Endothelial cell of umbilical vein (primary cell): ENCODE measurements at regions not wholly inside any gene's neighbourhood (a gene's known extent, or its start where the extent isn't known, plus 50 kb on each side); places are given as distances from the start of the nearest gene placed in this dataset.

Source experiments
- BruUV-seq: library from RNA; stranded (reverse); fragments of 400-500 nt; replicated peaks from 2 replicates; lab custom pipeline; 2021; lab: Mats Ljungman, UMichigan
- CTCF ChIA-PET: fragments of 300-600, 350-600 bp; sonication (Branson Sonifier 250); formaldehyde crosslinking; loops from one replicate; lab custom pipeline; 2021; ENCODE audit warnings: antibody characterized with exemption, inconsistent platforms; lab: Charles Lee
- POLR2A ChIA-PET: fragments of 300-600, 350-600 bp; sonication (Branson Sonifier 250); formaldehyde crosslinking; loops from one replicate; lab custom pipeline; 2021; ENCODE audit warnings: antibody characterized with exemption, inconsistent platforms; lab: Charles Lee
- DNase-seq: peaks from one replicate; pipeline ENCODE4 v3.0.0-alpha.2; 2011; ENCODE audit warnings: low read depth, low spot score
- FAIRE-seq: peaks from 2 replicates; lab custom pipeline; 2011; peaks lifted over from hg19 to GRCh38; lab: Jason Lieb, UNC
- H2AFZ ChIP-seq: 2 replicates; pipeline ENCODE4 v1.6.0; 2012; ENCODE audit warnings: low read depth, low read length, control low read depth, inconsistent platforms
- H3K27ac ChIP-seq: 2 replicates; pipeline ENCODE4 v1.5.1; 2011; ENCODE audit warnings: low read depth, mild to moderate bottlenecking, control low read depth, low read length, moderate library complexity; ENCODE audit not compliant: insufficient read depth
- H3K27me3 ChIP-seq, 2 experiments: 2 replicates each; pipeline versions ENCODE4 v1.6.0 to v1.6.1; 2011; ENCODE audit warnings: low read length in 2 of 2, mixed read lengths in 1 of 2; ENCODE audit not compliant: control insufficient read depth in 2 of 2, insufficient read depth in 2 of 2
- H3K36me3 ChIP-seq, 2 experiments: 2 replicates in 1 of 2; 3 replicates in 1 of 2; pipeline ENCODE4 v1.5.1; 2011; ENCODE audit warnings: low read length in 2 of 2, mild to moderate bottlenecking in 1 of 2, moderate library complexity in 1 of 2; ENCODE audit not compliant: control insufficient read depth in 2 of 2, insufficient read depth in 2 of 2; ENCODE audit errors: extremely low read depth in 1 of 2
- H3K4me1 ChIP-seq: 3 replicates; pipeline ENCODE4 v1.5.1; 2011; ENCODE audit warnings: mild to moderate bottlenecking, low read length; ENCODE audit not compliant: control insufficient read depth, insufficient read depth; ENCODE audit errors: extremely low read depth
- H3K4me2 ChIP-seq: 2 replicates; pipeline ENCODE4 v1.6.1; 2011; ENCODE audit warnings: low read length, control low read depth, mixed read lengths; ENCODE audit not compliant: insufficient read depth
- H3K4me3 ChIP-seq, 3 experiments: fragments of 200-600 bp in 1 of 3; sonication (generic), shearing (Covaris generic) in 1 of 3; replicated peaks in 1 of 3; 2 replicates each; pipeline ENCODE4 v1.5.1; 2011 to 2016; ENCODE audit warnings: control low read depth in 3 of 3, low read length in 3 of 3, mild to moderate bottlenecking in 2 of 3, inconsistent platforms in 1 of 3, low read depth in 1 of 3, moderate library complexity in 1 of 3; ENCODE audit not compliant: insufficient read depth in 1 of 3
- H3K79me2 ChIP-seq: 2 replicates; pipeline ENCODE4 v1.6.0; 2012; ENCODE audit warnings: low read length, inconsistent platforms; ENCODE audit not compliant: control insufficient read depth, insufficient read depth
- H3K9ac ChIP-seq: replicated peaks from 2 replicates; pipeline ENCODE3; 2011; ENCODE audit warnings: low read length, control low read depth; ENCODE audit not compliant: insufficient read depth; ENCODE audit errors: extremely low read depth
- H3K9me1 ChIP-seq: replicated peaks from 3 replicates; pipeline ENCODE4 v1.6.0; 2011; ENCODE audit warnings: mild to moderate bottlenecking, low read length; ENCODE audit not compliant: control insufficient read depth, insufficient read depth; ENCODE audit errors: extremely low read depth
- H3K9me3 ChIP-seq: replicated peaks from 2 replicates; pipeline ENCODE4 v1.5.1; 2012; ENCODE audit warnings: low read length, inconsistent platforms; ENCODE audit not compliant: control insufficient read depth, insufficient read depth
- H4K20me1 ChIP-seq: replicated peaks from 2 replicates; pipeline ENCODE3; 2011; ENCODE audit warnings: mild to moderate bottlenecking, low read length; ENCODE audit not compliant: control insufficient read depth, insufficient read depth; ENCODE audit errors: extremely low read depth
- EZH2 ChIP-seq: IDR thresholded peaks from 2 replicates; pipeline ENCODE4 v1.6.1; 2012; ENCODE audit warnings: borderline replicate concordance, low read depth, mild to moderate bottlenecking, moderate library complexity, low read length, inconsistent platforms; ENCODE audit not compliant: severe bottlenecking
- FOS ChIP-seq: IDR thresholded peaks from 2 replicates; pipeline ENCODE4 v1.6.1; 2011; ENCODE audit warnings: mild to moderate bottlenecking, low read length, moderate library complexity, borderline replicate concordance; ENCODE audit not compliant: insufficient read depth
- GATA2 ChIP-seq: IDR thresholded peaks from 2 replicates; pipeline ENCODE4 v1.7.0; 2011; ENCODE audit warnings: low read depth, mild to moderate bottlenecking, moderate library complexity, mixed read lengths, low read length; ENCODE audit not compliant: insufficient read length, insufficient read depth
- JUN ChIP-seq: IDR thresholded peaks from 2 replicates; pipeline ENCODE4 v1.6.1; 2011; ENCODE audit warnings: borderline replicate concordance, low read depth; ENCODE audit not compliant: insufficient read length, insufficient read depth
- MYC ChIP-seq: IDR thresholded peaks from one replicate; pipeline ENCODE4 v1.6.1; 2011; ENCODE audit warnings: mild to moderate bottlenecking, low read depth, low read length
- POLR2A ChIP-seq: IDR thresholded peaks from 2 replicates; pipeline ENCODE4 v1.6.1; 2012; ENCODE audit warnings: low read depth, mild to moderate bottlenecking, control low read depth, low read length
- POLR2AphosphoS5 ChIP-seq: IDR thresholded peaks from 2 replicates; pipeline ENCODE4 v1.6.1; 2012; ENCODE audit warnings: low read depth, mild to moderate bottlenecking, control low read depth, low read length, moderate library complexity; ENCODE audit not compliant: insufficient read depth
- dilution Hi-C: fragments of 300-500 bp; cut with MboI; formaldehyde crosslinking; loops from one replicate; pipeline ENCODE4 v1.15.0; 2019; ENCODE audit warnings: low sequenced_read_pairs; ENCODE audit not compliant: extremely low pct_ligation_motif_present
- intact Hi-C: fragments of 100-400 bp; cut with micrococcal nuclease; formaldehyde crosslinking; loops from one replicate; pipeline ENCODE4 v1.10.0; 2022
- TF ChIP-seq, protein P1 (sequence below): IDR thresholded peaks from 2 replicates; pipeline ENCODE4 v1.6.1; 2011; ENCODE audit not compliant: insufficient read depth, insufficient read length
- TF ChIP-seq, protein P2 (sequence below), 2 donors: IDR thresholded peaks; 1 replicate in 1 of 2; 2 replicates in 1 of 2; pipeline ENCODE4 v1.5.1; 2011; ENCODE audit warnings: low read length in 2 of 2, mild to moderate bottlenecking in 2 of 2, moderate library complexity in 2 of 2, control low read depth in 1 of 2, inconsistent platforms in 1 of 2, low read depth in 1 of 2; ENCODE audit not compliant: insufficient read depth in 1 of 2; ENCODE audit errors: extremely low read depth in 1 of 2

DNA sequence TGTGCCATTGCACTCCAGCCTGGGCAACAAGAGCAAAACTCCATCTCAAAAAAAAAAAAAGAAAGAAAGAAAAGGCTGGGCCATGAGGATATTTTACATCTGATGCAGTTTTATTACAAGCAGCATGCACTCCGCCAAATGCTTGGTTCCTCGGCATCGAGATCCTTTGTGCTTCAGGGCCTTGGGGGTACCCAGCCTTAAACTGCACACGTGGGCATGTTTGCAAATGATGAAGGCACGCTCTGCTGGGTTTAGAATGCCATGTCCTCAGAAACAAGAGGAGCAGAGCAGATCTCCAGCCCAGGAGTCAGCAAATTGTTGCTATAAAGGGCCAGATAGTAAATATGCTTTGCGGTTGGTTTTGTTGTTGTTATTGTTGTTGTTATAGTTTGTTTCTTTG is 153.2 kb downstream of the KATNIP start:
- CTCF ChIA-PET: interaction anchor here (0.6 to 1.9 kb wide), 6 partner anchors 12 to 63 kb away, joined by 3 to 9 read pairs (median 4); no protein-coding TSS in a partner anchor
- intact Hi-C loops: loop anchor here (5.0 kb wide), 1 partner anchor 54 kb away; no protein-coding TSS in a partner anchor
- POLR2A ChIA-PET: interaction anchor here (1.4 kb wide), 1 partner anchor 26 kb away, joined by 4 read pairs; no protein-coding TSS in a partner anchor
- dilution Hi-C loops: no loop called here
- peaks cover 0 to 3% of the 10 kb centered on the region in 2 experiments for H3K36me3 ChIP-seq
- no peaks in the 10 kb centered on the region for H3K9me3 ChIP-seq
- H3K9ac ChIP-seq: peak overlapping the region; percentile 79
- DNase-seq (no peak), FAIRE-seq (no peak)
- TF ChIP-seq POLR2A (no peak), POLR2AphosphoS5 (no peak)
- TF ChIP-seq, protein P1, sequence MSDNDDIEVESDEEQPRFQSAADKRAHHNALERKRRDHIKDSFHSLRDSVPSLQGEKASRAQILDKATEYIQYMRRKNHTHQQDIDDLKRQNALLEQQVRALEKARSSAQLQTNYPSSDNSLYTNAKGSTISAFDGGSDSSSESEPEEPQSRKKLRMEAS: no peak
- no TSS peak for BruUV-seq
- H3K4me3 ChIP-seq: peak overlapping the region in 1 of 3 experiments; percentile 33
- H3K4me2 ChIP-seq: peak overlapping the region; percentile 87
- H3K9me1 ChIP-seq: no peaks in the 10 kb centered on the region
- H4K20me1 ChIP-seq: no peaks in the 10 kb centered on the region
- H3K79me2 ChIP-seq: no peaks in the 10 kb centered on the region
- H3K4me1 ChIP-seq: peaks cover 31% of the 10 kb centered on the region
- no peak overlapping the region for H2AFZ ChIP-seq
- no peaks in the 10 kb centered on the region for H3K27me3 ChIP-seq
- peak overlapping the region; percentile 98 for H3K27ac ChIP-seq

DNA sequence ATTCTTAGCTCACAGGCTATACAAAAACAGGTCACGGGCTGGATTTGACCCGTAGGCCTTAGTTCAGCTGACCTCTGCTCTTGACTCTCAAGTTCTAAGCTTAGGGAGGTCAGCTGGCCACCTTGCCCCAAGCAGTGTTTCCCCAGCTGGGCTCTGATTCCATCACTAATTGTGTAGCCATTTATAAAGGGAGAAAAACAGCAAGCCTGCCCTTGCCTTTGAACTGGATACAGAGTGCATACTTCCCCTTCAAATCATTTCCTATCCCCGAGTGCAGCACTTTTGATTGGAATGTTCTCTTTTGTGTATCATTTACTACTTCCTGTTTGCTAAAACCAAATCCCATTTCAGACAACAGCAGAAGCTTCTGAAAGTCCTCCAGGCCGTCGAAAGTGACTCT is 153.6 kb downstream of the KATNIP start:
- Histone ChIP-seq H3K9me1 (no peaks in the 10 kb centered on the region), H2AFZ (peak overlapping the region; percentile 62), H3K9me3 (no peaks in the 10 kb centered on the region), H4K20me1 (no peaks in the 10 kb centered on the region), H3K9ac (peak overlapping the region; percentile 79), H3K4me2 (peak overlapping the region; percentile 87), H3K27ac (peak overlapping the region; percentile 98), H3K36me3 (peaks cover 0 to under 1% of the 10 kb centered on the region in 2 experiments), H3K4me3 (peak overlapping the region in 1 of 3 experiments; percentile 33), H3K79me2 (no peaks in the 10 kb centered on the region), H3K4me1 (peaks cover 31% of the 10 kb centered on the region), H3K27me3 (no peaks in the 10 kb centered on the region)
- FAIRE-seq (peak; percentile 97), DNase-seq (peak; percentile 84)
- dilution Hi-C loops (no loop called here), intact Hi-C loops (loop anchor here (5.0 kb wide), 1 partner anchor 54 kb away; no protein-coding TSS in a partner anchor)
- POLR2A ChIA-PET: interaction anchor here (1.4 kb wide), 1 partner anchor 26 kb away, joined by 4 read pairs; no protein-coding TSS in a partner anchor
- no TSS peak for BruUV-seq
- CTCF ChIA-PET: interaction anchor here (0.5 to 1.9 kb wide), 9 partner anchors 12 to 338 kb away, joined by 3 to 9 read pairs (median 3); no protein-coding TSS in a partner anchor
- TF ChIP-seq EZH2: no peak
- TF ChIP-seq POLR2A: no peak
- TF ChIP-seq, protein P1: no peak
- TF ChIP-seq MYC: no peak
- peak; percentile 52 for TF ChIP-seq FOS
- TF ChIP-seq JUN: peak; percentile 50
- TF ChIP-seq, protein P2, sequence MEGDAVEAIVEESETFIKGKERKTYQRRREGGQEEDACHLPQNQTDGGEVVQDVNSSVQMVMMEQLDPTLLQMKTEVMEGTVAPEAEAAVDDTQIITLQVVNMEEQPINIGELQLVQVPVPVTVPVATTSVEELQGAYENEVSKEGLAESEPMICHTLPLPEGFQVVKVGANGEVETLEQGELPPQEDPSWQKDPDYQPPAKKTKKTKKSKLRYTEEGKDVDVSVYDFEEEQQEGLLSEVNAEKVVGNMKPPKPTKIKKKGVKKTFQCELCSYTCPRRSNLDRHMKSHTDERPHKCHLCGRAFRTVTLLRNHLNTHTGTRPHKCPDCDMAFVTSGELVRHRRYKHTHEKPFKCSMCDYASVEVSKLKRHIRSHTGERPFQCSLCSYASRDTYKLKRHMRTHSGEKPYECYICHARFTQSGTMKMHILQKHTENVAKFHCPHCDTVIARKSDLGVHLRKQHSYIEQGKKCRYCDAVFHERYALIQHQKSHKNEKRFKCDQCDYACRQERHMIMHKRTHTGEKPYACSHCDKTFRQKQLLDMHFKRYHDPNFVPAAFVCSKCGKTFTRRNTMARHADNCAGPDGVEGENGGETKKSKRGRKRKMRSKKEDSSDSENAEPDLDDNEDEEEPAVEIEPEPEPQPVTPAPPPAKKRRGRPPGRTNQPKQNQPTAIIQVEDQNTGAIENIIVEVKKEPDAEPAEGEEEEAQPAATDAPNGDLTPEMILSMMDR (IDR thresholded peaks at IDR 0.05; ENCODE audit: extremely low read depth in 1 of 2, insufficient read depth in 1 of 2, low read depth in 1 of 2, low read length in 2 of 2): no peak
- peak; percentile 67 for TF ChIP-seq GATA2
- peak; percentile 63 for TF ChIP-seq POLR2AphosphoS5
